ENCODE measurements at regions not wholly inside any gene's neighbourhood (a gene's known extent, or its start where the extent isn't known, plus 50 kb on each side); places are given as distances from the start of the nearest gene placed in this dataset.

- Histone ChIP-seq H3K4me3 (no peak overlapping the region), H3K4me1 (no peaks in the 10 kb centered on the region), H3K27ac (no peak overlapping the region), H3K36me3 (ENCODE audit: insufficient read depth in 1 of 2, low read depth in 1 of 2) (no peaks in the 10 kb centered on the region), H3K9me3 (no peaks in the 10 kb centered on the region), H3K27me3 (ENCODE audit: insufficient read depth in 3 of 3, low read length in 2 of 3) (no peaks in the 10 kb centered on the region)
- 56 to 89% (median 71%) methylated on average over 1 of the region's 1 CpG for WGBS, 3 donors
- TF ChIP-seq CTCF (IDR thresholded peaks at IDR 0.05), result no peak
- DNase-seq (no peak), ATAC-seq (no peak)
- intact Hi-C loops (cut with DNase I), result no loop called here
Measured at GRCh38 chr4:124867536-124867935, 155.0 kb upstream of the ANKRD50 start.

GRCh38 chr4:124866301-124866700 lies 153.8 kb upstream of the ANKRD50 start:
- no peaks in the 10 kb centered on the region for H3K4me1 ChIP-seq
- WGBS, 3 donors, result 70 to 88% (median 75%) methylated on average over 1 of the region's 1 CpG
- DNase-seq, result no peak
- no peak for TF ChIP-seq CTCF (IDR thresholded peaks at IDR 0.05)
- H3K27me3 ChIP-seq (ENCODE audit: insufficient read depth in 3 of 3, low read length in 2 of 3), result no peaks in the 10 kb centered on the region
- H3K27ac ChIP-seq, result no peak overlapping the region
- H3K4me3 ChIP-seq, result no peak overlapping the region
- ATAC-seq, result no peak
- H3K36me3 ChIP-seq (ENCODE audit: insufficient read depth in 1 of 2, low read depth in 1 of 2), result no peaks in the 10 kb centered on the region
- intact Hi-C loops (cut with DNase I), result no loop called here
- H3K9me3 ChIP-seq, result no peaks in the 10 kb centered on the region

- no peak for ATAC-seq
- no peak for TF ChIP-seq CTCF (IDR thresholded peaks at IDR 0.05)
- no peak overlapping the region for H3K27ac ChIP-seq
- H3K36me3 ChIP-seq (ENCODE audit: insufficient read depth in 1 of 2, low read depth in 1 of 2), result no peaks in the 10 kb centered on the region
- H3K4me3 ChIP-seq, result no peak overlapping the region
- H3K4me1 ChIP-seq, result no peaks in the 10 kb centered on the region
- intact Hi-C loops (cut with DNase I), result no loop called here
- no peaks in the 10 kb centered on the region for H3K9me3 ChIP-seq
- WGBS, 3 donors, result 70 to 82% (median 72%) methylated on average over 3 of the region's 3 CpGs
- no peak for DNase-seq
- H3K27me3 ChIP-seq (ENCODE audit: insufficient read depth in 3 of 3, low read length in 2 of 3), result no peaks in the 10 kb centered on the region
Measured at GRCh38 chr4:124863040-124863545, 150.6 kb upstream of the ANKRD50 start.

- TF ChIP-seq CTCF (IDR thresholded peaks at IDR 0.05), result no peak
- H3K27ac ChIP-seq, result no peak overlapping the region
- no peaks in the 10 kb centered on the region for H3K36me3 ChIP-seq (ENCODE audit: insufficient read depth in 1 of 2, low read depth in 1 of 2)
- no peaks in the 10 kb centered on the region for H3K27me3 ChIP-seq (ENCODE audit: insufficient read depth in 3 of 3, low read length in 2 of 3)
- H3K4me1 ChIP-seq, result no peaks in the 10 kb centered on the region
- DNase-seq, result no peak
- H3K4me3 ChIP-seq, result no peak overlapping the region
- no peak for ATAC-seq
- H3K9me3 ChIP-seq, result no peaks in the 10 kb centered on the region
- intact Hi-C loops (cut with DNase I), result no loop called here
Measured at GRCh38 chr4:124862261-124862660, 149.7 kb upstream of the ANKRD50 start.

- Histone ChIP-seq H3K27me3 (ENCODE audit: insufficient read depth in 3 of 3, low read length in 2 of 3) (no peaks in the 10 kb centered on the region), H3K27ac (no peak overlapping the region), H3K9me3 (no peaks in the 10 kb centered on the region), H3K36me3 (ENCODE audit: insufficient read depth in 1 of 2, low read depth in 1 of 2) (no peaks in the 10 kb centered on the region), H3K4me3 (no peak overlapping the region), H3K4me1 (no peaks in the 10 kb centered on the region)
- intact Hi-C loops (cut with DNase I), result no loop called here
- ATAC-seq (no peak), DNase-seq (no peak)
- WGBS, 3 donors, result 34 to 44% (median 34%) methylated on average over 3 of the region's 3 CpGs
- no peak for TF ChIP-seq CTCF (IDR thresholded peaks at IDR 0.05)
Measured at GRCh38 chr4:124861761-124862160, 149.2 kb upstream of the ANKRD50 start.

Data from psoas muscle (tissue), 7 donors.